ENCODE measurements at regions not wholly inside any gene's neighbourhood (a gene's known extent, or its start where the extent isn't known, plus 50 kb on each side); places are given as distances from the start of the nearest gene placed in this dataset.

GRCh38 chr7:25520516-25520915 lies 292.2 kb upstream of the NPVF start:
- DNase-seq: no peak

DNA sequence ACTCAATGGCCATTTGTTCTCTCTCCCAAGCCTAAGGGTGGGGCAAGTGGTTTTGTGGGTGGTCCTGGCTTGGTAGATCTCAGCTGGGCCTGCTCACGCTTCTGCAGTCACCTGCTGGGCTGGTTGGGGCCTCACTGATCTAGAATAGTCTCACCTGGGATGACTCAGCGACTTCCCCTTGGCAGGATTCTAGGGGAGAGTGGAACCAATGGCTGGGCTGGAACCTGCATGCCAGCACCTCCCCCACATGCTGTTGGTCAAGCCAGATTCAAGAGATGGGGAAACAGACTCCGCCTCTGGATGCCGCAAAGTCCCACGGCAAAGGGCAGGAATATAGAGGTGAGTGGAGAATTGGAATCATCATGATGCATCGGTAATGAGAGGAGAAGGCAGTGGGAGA lies 292.9 kb upstream of the NPVF start:
- DNase-seq: no peak

DNA sequence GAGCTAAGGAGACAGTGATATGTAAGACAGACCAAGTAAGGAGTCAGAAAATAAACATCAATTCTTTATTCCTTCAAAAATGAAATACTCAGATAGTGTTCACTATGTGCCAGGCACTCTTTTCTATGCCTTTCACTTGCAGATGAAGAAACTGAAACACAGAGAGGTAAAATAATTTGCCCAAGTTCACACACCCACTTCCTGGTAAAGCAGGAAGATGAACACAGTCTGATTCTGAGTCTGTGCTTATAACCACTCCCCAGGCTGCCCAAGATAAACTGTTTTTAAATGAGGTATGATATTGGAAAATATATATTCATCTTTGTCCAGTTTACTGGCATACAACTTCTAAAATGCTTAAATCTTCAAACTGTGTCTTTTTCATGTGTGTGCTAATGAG lies 294.4 kb upstream of the NPVF start:
- DNase-seq: no peak

DNA sequence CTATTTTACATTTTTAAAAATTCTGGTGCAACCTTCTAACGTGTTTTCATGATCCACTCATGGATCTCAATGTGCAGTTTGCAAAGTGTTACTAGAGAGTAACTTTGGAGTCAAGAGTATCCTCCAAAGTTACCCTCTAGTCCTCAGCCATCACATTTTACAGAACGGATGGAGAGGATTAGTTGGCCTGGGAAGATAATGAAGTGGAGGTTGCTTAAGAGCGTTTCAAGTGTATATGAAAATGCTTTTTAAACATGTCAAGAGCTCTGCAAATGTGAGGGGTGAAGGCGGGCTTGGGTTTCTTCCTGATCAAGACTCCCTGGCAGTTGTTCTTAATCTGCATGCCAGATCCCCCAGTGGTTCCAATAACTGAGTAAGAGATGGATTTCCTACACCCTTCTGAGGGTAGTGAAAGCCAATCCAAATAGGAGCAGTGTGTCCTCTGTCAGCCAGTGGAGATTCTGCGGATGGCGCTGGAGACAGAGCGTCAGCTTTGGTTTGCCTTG lies 299.4 kb upstream of the NPVF start:
- DNase-seq: no peak

DNA sequence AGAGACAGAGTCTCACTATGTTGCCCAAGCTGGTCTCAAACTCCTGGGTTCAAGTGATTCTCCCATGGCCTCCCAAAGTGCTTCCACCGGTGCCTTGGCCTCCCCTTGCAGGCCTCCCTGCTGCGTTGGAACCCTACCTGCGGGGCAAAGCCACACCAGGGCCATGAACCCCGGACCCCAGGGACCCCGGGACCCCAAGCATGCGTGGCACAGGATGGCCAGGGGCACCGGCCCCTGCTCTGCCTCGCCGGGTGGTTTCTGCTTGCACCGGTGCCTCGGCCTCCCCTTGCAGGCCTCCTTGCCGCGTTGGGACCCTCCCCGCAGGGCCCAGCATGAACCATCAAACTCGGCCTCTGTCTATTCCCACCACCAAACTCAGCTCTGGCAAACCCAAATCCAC lies 301.0 kb upstream of the NPVF start:
- DNase-seq: no peak

DNA sequence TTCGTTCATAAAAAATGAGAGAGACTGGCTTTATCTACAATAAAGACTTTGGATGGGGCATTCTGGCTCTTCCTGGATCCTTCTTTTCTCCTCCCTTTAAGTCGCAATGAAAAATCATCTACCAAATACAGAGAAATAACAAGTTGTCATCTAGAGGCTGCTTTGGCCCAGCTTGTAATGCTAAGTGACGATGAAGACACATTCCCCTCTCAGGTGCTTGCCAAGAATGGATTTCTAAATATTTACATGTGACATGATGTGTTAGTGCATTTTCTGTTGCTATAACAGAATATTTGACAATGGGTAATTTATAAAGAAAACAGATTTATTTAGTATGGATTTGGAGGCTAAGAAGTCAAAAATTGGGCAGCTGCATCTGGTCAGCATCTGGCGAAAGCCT lies 308.6 kb upstream of the NPVF start:
- no peak for DNase-seq

GRCh38 chr7:25537662-25538375 lies 309.5 kb upstream of the NPVF start:
- no peak for DNase-seq

DNA sequence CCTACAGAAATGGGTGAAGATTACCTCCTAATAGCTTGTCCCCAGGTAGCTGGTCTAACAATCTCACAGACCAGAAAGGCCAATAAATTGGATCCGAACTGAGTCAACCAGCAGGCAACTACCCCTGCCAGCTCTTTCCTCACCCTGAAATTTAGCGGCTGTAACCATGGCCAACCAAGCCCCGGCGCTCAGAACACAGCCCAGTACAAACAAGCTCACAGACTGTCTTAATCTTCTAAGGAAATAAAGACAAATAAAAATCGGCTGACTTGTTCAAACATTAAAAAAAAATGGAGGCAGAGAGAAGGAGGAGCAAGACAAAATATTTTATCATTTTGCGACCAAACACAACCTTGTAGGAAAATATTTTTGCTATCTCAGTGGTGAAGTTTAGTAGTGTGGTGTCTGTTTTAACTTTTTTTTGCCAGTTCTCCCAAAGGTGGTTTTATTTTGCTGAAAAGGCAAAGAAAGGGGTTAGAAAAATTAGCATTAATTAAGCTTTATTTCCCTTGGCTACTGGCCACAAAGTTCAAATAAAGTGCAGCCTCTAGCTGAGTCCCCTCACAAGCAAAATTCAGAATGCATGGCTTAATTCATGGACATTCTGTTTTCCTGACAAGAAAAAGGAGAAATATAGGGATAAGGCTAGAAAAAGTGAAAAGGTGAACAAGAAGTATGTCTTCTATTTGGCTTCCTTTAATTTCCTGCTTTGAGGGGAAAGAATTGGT lies 313.0 kb upstream of the NPVF start:
- no peak for DNase-seq

DNA sequence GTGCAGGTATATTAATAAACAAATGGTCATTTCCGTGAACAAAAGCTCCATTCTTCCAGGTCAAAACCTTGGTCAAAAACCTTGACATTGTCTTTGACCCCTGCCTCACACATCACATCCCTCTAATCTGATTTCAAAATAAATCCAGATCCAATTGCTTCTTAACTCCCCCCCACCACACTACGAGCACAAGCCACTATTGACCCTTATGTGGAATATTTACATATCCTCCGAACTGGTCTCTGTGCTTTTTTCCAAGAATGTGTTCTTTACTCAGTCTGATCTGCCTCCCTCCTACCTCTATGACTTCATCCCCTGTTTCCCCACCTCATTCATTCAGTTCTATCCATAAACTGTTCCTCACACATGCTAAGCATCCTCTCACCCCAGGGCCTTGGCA lies 313.6 kb upstream of the NPVF start:
- no peak for DNase-seq

DNA sequence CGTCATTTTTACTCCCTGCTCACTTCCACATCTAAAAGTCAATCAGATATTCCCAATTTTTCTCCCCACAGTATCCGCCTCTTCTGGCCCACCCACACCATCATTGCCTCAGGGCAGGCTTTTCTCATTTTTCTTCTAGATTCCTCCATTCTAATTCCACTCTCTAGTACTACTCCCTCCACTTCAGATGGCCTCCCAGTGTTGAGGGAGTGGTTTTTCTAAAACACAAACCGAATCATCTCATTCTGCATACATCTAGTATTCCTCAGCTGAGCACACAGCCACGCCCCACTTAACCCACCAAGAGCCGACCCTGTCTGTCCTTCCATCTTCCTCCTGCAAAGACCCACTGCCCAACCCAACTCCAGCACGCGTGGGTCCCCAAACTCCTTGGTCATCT lies 314.9 kb upstream of the NPVF start:
- DNase-seq: no peak

DNA sequence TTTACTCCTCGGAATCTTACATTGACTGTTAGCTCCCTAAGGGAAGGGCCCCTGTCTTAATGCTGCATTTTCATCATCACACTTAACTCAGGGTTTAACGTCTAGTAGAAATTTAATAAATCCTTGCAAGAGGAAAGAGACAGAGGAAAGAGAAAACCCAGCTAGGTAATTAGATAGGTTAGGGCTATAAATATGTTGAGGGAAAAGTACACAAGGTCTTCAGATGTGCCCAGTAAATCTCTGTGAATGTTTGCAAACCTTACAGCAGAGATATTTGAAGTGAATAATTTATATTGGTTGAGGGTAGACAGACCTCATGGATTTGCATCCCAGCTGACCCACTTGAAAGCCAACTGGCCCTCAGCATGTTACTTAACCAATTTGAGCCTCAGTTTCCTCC lies 315.5 kb upstream of the NPVF start:
- no peak for DNase-seq

GRCh38 chr7:25544254-25544653 lies 316.0 kb upstream of the NPVF start:
- no peak for DNase-seq

GRCh38 chr7:25545124-25546008 lies 317.1 kb upstream of the NPVF start:
- no peak for DNase-seq

DNA sequence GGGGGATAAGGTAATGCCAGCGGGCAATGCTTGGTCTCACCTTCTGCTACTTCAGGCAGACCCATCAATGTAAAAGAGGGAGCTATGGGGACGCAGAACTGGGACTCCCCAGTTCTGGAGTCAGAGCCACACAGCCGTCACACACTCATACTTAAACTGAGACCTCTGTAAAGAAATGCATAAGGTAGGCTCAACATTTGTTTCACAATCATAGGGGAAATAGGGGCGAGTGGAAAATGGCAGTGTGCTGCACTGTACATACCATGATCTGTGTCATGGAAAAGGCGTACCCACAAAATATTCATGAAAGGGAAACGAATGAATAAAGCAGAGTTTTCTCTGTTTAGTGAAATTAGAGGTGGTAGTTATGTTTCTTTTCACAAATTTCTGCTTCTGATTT lies 318.0 kb upstream of the NPVF start:
- no peak for DNase-seq

DNA sequence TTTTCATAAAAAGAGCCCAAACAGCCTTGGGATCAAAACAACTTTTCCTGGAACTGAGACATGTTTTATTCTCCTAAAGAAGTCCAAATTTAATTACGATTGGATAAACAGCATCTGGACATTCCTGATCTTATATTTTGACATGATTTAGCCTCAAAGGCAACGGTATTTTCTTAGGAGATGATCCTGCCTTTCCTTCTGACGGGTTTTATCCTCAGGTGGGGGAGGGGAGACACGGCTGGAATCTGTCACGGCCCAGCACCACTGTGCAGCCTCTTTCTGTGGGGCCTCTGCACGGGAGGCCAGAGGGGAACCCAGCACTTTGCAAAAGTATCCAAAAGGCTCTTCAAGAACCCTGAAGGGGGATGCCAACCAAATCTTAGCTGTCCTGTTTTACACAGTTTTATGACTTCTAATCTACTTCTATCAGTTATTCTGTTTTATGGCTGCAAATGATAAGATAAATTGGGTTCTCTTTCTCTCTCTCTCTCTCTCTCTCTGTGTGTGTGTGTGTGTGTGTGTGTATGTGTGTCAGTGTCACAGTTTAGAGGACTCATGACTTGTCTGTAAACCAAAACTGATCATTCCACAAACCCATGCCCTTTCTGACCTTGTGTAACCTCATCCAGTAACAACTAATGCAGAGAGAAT lies 321.1 kb upstream of the NPVF start:
- no peak for DNase-seq

DNA sequence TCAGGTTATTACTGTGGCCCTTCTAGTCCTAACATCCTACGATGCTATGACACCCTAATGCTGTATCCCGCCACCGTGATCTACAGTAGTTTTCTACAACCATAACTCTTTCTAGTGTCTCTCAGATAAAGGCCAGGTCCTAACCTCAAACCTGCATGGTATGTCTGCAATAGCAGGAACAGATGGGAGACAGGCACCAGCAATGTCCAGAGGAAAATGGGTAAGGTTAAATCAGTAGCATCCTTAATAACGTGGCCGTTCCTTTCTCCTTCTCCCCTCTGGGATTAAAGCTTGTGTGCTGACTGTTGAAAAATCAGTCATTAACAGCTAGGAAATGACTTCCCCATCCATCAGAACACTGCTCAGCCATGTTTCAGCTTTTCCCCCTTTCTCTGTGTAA lies 321.9 kb upstream of the NPVF start:
- no peak for DNase-seq

DNA sequence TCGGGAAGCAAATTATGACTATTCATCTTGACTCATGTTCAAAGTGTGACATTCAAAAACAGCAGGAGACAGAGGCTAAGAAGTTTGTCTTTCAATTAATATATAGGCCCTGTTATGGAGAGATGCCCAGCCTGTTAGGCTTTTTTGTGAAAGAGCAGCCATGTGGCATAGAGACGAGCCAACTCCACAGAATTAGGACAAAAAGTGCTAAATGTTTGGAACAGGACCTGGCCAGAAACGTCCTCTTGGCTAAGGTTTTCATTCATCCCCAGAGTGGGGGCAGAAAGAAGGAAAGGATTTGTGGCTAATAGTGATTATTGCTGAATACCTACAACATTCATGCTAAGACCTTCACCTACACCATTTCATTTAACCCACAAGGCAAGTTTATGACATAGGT lies 324.7 kb upstream of the NPVF start:
- no peak for DNase-seq

DNA sequence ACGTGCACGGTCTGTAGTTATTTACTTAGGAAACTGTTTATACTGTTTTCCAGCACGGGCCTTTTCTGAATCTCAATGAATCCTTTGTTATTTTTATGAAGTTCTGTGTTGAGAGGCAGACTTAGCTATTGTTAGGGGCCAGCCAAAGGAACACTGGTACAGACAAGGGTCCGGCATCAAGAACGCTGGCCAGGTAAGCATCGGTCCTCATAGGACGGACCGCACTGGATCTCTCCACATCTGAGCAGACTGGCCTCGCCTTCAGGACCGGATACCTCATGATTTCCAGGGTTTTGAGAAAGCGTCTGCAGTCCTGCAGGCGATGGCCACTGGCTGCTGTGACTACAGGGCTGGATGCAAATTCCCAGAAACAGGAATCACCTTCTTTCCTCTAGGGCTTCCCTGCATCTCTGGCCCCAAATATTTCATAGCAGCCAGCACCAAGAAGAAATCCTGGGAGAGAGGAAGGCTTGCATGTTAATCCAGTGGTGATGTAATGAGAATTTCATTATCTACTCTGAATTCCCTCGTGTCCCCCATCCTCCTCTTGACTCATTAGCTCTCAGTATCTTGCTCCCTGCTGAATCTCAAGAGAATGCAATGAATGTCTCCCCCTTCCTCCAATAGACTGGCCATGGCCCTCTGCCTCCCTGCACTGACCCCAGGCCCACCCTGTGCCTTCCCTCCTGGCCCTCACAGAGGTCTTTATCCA lies 325.4 kb upstream of the NPVF start:
- DNase-seq: no peak

DNA sequence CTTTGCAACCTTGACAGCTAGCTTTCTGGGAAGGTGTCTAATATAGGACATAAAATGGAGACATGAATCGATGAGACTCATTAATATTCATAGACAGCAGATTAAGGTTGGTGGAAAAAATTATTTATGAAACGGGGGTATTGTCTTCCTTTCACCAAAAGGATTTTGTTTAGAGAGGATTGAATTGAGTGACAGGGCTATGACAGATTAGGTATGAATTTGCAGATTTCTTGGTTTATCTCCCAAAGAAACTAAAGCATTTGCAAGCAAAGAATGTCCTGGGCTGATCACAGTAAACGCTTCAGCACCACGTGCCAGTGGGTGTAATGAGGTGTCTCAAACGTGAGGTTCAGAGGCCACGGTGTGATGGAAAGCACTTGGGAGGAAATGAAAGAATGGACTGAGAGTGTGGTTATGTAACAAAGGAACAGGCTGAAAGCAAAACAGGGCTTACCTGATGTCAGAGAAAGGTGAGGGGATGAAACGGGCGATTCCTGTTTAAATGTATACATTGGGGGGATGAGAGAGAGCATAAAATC lies 329.2 kb upstream of the NPVF start:
- DNase-seq: no peak

GRCh38 chr7:25557930-25558329 lies 329.6 kb upstream of the NPVF start:
- no peak for DNase-seq

- DNase-seq: no peak
Observed at GRCh38 chr7:25558605-25559004, 330.3 kb upstream of the NPVF start.

Data from stimulated activated CD4-positive, alpha-beta T cell treated with anti-CD3 and anti-CD28 coated beads, Interleukin-2, amount 100 ng/mL, for 48 hours (primary cell).